H7 (cell line): ENCODE measurements at regions not wholly inside any gene's neighbourhood (a gene's known extent, or its start where the extent isn't known, plus 50 kb on each side); places are given as distances from the start of the nearest gene placed in this dataset.

Experiments
- DNase-seq: peaks from one replicate; pipeline ENCODE4 v3.0.0; 2012
- H3K27me3 ChIP-seq: 2 replicates; pipeline ENCODE4 v1.6.0; 2011; ENCODE audit warnings: mild to moderate bottlenecking, low read length; ENCODE audit not compliant: control insufficient read depth, insufficient read depth
- H3K36me3 ChIP-seq: replicated peaks from 2 replicates; pipeline ENCODE4 v1.5.1; 2011; ENCODE audit warnings: low read length; ENCODE audit not compliant: control insufficient read depth, insufficient read depth
- H3K4me3 ChIP-seq: 2 replicates; pipeline ENCODE4 v1.5.1; 2011; ENCODE audit warnings: low read depth, mild to moderate bottlenecking, control low read depth, low read length, moderate library complexity; ENCODE audit not compliant: insufficient read depth

DNA sequence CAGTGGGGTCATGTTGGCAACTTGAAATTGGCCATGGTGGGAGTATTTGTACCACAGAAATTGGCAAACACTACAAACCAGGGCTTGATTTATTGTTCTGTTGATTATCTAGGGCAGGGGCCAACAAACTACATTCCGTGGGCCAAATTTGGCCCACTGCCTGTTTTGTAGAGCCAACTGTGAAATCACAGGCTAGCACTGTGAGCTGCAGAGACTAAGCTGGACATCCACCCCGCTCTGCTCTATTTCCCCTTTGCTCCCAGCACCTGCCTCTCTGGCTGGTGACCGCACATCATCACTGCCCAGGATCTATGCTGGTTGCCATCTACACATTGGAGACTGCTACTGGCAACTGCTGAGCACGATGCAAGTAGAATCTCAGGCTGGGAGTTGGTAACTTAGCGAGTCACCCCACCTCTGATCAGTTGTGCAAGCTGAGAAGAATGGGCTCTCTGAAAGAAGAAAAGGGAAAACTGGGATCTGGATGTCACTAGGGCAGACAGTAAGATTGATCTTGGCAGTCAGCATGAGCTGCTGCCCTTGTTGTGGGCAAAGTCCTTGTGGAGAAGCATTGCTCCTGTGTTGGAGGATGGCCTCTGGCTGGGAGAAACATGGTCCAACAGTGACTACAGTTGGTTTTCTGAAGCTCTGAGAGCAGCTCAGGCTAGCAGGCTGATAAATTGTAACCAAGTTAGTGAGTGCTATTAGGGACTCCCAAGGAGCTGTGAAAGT is 144.7 kb upstream of the RAD23B start:
- no peak for DNase-seq
- H3K27me3 ChIP-seq = no peaks in the 10 kb centered on the region
- H3K4me3 ChIP-seq = no peak overlapping the region
- H3K36me3 ChIP-seq = no peaks in the 10 kb centered on the region

DNA sequence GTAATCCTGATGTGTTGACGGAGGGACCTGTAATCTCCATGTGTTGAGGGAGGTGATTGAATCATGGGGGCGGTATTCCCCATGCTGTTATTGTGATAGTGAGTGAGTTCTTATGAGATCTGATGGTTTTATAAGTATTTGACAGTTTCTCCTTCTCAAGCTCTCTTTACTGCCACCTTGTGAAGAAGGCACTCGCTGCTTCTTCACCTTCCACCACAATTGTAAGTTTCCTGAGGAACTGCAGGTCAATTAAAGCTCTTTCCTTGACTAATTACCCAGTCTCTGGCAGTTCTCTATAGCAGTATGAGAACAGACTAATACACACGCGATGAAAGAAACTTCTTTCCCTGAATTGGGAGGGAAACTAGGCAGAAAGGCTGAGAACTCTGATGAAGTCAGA is 141.1 kb upstream of the RAD23B start:
- no peaks in the 10 kb centered on the region for H3K27me3 ChIP-seq
- no peak overlapping the region for H3K4me3 ChIP-seq
- DNase-seq = no peak
- H3K36me3 ChIP-seq = no peaks in the 10 kb centered on the region

DNA sequence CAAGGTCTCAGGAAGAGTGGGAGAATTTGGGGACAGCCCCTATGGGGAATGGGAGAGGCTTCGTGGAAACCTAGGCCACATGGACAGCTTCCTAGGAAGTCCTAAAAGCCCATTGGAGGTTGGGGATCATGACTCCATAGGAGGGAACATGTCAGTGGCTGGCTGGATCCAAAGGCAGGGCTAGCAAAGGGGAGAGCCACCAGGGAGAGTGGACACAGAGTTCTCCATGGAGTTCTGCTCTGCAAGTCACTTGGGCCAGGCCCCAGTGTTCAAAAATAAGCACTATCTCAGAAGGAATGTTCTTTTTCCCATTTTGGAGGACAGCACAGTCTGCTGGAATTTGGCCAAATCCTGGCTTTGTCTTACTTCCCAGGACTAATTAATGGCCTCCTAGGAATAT is 140.6 kb upstream of the RAD23B start:
- Histone ChIP-seq H3K27me3 (no peaks in the 10 kb centered on the region), H3K4me3 (no peak overlapping the region), H3K36me3 (no peaks in the 10 kb centered on the region)
- no peak for DNase-seq

DNA sequence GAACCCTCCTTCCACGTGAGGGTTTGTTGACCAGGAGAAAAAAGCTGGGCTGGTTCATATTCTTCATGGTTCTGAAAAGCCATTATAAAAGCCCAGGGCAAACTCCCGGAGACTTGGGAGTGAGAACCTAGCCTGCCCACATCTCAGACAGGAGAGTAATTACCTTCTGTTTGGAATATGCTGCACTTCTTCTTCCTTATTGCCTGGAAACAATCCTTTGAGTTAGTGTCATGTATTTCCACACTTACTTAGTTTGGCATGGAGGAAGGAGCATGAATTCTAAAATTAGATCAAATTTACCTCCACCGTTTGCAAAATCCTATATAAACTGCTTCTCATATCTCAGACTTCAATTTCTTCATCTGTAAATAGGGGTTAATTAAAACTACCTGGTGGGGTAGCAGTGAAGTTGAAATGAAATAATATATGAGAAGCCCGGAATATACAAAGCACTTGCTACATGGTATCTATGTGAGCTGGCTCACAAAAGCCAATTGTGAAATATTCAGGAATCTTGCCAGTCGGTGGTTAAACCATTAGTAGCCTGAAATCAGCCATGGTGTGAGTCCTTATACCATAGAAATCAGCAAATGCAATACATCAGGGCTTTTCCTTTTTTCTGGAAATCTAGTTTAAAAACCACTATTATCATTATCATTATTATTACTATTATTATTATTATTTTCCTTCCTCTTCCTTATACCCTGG is 140.0 kb upstream of the RAD23B start:
- Histone ChIP-seq H3K27me3 (no peaks in the 10 kb centered on the region), H3K4me3 (no peak overlapping the region), H3K36me3 (no peaks in the 10 kb centered on the region)
- no peak for DNase-seq

DNA sequence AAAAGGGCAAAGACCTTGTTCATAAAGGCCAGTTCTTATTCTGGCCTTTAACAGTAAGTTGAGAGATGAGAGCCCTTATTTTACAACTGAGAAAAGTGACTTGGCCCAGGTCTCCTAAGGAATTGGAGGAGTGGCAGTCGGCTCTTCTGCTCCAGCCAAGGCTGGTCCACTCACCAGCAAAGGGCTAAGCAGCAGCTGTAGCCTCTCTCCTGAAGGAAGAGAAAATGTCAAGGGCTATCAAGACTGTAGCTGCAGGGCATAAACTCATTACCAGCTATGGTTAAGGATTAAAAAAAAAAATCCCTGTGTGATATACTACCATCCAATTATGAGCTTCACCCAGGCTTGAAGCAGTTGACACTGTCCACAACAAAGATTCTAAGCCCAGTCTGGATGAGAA is 138.6 kb upstream of the RAD23B start:
- Histone ChIP-seq H3K36me3 (no peaks in the 10 kb centered on the region), H3K4me3 (no peak overlapping the region), H3K27me3 (no peaks in the 10 kb centered on the region)
- DNase-seq = no peak

DNA sequence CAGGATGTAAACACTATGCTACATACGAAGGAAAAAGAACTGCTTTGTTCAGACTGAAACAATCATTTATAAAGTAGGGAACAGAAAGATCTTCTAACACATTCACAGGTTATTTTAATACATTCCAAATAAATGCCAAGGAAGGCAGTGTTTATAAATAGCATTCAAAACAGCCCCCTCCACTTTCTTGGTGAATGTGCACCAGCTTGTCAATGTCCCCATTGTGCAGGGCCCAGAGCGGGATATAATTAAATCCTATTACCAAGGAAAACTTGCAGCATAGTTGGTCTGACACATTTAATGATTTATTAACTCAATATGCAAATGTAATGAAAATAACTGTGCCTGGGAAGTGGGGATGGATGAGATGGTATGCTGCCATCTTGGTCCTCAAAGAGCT is 135.9 kb upstream of the RAD23B start:
- Histone ChIP-seq H3K4me3 (no peak overlapping the region), H3K36me3 (no peaks in the 10 kb centered on the region), H3K27me3 (no peaks in the 10 kb centered on the region)
- DNase-seq = no peak

DNA sequence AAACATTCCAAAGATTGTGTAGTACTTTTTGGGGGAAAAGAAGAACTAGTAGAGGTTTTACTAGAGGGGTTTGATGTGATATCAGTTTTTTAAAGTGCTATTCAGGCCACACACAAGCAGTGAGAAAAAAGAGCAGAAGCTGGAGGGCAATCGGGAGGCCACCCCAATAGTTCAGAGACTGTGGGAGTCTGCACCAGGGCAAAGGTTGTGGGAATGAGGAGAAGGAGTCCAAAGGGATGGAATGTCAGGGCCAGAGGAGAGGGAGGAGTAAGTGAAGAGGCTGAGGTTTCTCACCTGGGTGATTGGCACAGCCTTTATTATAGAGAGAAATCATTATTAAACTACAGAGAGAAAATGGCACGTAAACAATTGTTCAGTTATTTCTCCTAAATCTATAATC is 134.9 kb upstream of the RAD23B start:
- Histone ChIP-seq H3K4me3 (no peak overlapping the region), H3K27me3 (no peaks in the 10 kb centered on the region), H3K36me3 (no peaks in the 10 kb centered on the region)
- no peak for DNase-seq

DNA sequence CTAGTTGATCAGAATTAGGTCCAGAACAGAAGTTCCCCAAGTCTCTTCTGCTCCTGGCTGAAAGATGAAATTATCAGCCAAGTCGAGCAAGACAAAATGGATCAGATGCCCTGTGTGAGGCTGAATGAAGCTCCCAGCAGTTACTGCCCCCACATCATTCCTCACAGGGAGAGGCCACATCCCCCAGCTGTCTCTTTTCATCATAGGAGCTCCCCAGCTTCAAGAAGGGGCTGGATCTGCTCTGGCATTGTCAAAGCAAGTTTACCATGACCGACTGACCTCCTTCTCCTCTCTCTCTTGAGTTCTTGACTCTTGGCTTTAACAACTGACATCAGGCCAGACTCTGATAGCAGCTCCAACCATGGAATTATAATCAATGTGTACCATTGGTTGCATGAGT is 133.3 kb upstream of the RAD23B start:
- Histone ChIP-seq H3K36me3 (no peaks in the 10 kb centered on the region), H3K4me3 (no peak overlapping the region), H3K27me3 (no peaks in the 10 kb centered on the region)
- DNase-seq = no peak

DNA sequence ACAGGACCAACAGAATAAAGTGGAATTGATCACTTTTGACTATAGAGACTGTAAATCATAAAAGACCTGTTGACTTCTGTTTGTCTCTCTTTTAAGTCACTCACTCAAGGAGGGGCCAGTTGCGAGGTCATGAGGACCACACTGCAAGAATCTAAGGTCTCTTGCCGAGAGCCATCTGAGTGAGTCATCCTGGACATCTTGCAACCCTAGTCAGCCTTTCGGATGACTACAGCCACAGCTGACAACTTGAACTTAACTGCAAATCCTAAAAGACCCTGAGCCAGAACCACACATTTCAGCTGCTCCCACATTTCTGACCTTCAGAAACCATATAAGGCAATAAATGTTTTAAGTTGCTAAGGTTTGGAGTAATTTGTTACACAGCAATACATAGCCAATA is 129.7 kb upstream of the RAD23B start:
- H3K4me3 ChIP-seq = no peak overlapping the region
- DNase-seq = no peak
- no peaks in the 10 kb centered on the region for H3K36me3 ChIP-seq
- H3K27me3 ChIP-seq = no peaks in the 10 kb centered on the region

DNA sequence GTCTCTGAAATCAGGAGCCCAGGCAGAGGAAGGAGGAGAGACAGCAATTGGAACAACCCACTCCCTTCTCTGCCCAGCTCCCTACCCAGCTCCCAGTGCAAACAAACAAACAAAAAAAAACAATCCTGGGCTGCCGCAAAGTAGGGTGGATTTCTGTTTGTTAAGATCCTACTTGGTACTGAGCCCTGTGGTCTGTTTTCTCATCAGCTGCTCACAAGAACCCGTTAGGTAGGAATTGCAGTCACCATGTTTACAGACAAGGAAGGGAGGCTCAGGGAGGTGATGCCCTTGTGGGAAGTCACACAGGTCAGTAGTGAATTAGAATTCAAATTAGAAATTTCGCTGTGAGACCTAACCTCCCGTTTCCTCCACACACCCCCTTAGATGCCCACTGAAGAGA is 128.8 kb upstream of the RAD23B start:
- H3K4me3 ChIP-seq = no peak overlapping the region
- no peaks in the 10 kb centered on the region for H3K36me3 ChIP-seq
- no peak for DNase-seq
- no peaks in the 10 kb centered on the region for H3K27me3 ChIP-seq

DNA sequence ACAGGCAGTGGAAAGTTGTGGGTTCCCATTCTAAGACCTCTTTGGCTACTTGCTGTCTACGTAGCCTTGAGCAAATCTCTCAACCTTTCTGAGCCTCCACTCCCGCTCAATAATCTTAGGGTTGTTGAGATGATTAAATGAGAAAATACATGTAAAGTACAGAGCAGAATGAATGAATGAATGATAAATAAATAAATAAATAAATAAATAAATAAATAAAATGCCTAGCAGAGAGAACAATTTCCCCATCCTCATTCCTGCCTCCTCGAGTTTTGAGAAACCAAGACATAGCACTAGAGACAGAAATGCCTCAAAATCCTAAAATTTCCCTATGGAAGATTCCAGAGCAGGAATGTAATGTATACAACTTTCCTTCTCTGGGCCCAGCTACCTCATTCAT is 128.3 kb upstream of the RAD23B start:
- Histone ChIP-seq H3K27me3 (no peaks in the 10 kb centered on the region), H3K36me3 (no peaks in the 10 kb centered on the region), H3K4me3 (no peak overlapping the region)
- no peak for DNase-seq

DNA sequence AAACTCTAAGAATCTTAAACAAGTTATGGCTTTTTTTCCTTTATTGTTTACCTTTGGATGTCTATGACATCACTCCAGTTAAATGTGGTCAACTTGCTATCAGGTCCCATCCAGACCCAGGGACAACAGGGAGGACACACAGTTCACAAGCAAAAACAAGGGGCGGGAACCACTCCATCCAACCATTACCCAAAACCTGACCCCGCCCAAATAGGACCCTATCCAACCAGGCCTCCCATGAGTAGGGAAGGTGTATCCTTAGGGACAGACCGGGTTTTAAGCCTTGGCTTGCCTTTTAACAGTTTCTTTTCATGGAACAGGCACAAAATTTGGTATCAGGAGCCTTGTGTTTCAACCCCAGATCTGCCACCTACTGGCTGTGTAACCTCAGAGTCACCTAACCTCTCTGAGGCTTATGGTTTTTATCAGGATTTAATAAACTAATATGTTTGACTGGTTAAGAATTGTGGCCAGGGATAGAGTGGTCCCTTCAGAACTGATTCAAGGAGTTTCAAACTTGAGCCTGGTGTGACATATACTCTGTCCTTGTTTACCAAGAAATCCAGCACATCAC is 127.7 kb upstream of the RAD23B start:
- H3K27me3 ChIP-seq = no peaks in the 10 kb centered on the region
- no peak overlapping the region for H3K4me3 ChIP-seq
- DNase-seq = no peak
- no peaks in the 10 kb centered on the region for H3K36me3 ChIP-seq

DNA sequence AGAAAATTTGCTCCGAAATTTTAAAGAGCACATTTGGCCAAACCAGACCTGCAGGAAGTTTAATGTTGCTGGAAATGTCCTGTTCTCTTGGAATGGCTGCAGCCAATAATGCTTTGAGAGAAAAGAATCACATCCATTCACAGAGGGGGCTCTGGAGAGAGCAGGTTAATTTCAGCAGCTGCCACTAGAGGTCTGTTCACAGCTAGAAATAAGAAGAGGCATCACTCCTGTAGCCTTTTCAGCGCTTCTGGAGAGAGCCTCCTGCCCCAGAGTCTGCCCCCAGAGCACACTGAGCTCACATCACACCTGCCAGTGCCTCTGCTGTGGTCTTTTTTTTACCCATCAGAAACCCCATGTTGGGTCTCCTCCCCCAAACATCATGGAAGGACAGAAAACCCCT is 124.8 kb upstream of the RAD23B start:
- H3K4me3 ChIP-seq = no peak overlapping the region
- H3K36me3 ChIP-seq = no peaks in the 10 kb centered on the region
- H3K27me3 ChIP-seq = no peaks in the 10 kb centered on the region; the same call in 1 of the 2 replicates
- peak; percentile 56 for DNase-seq

DNA sequence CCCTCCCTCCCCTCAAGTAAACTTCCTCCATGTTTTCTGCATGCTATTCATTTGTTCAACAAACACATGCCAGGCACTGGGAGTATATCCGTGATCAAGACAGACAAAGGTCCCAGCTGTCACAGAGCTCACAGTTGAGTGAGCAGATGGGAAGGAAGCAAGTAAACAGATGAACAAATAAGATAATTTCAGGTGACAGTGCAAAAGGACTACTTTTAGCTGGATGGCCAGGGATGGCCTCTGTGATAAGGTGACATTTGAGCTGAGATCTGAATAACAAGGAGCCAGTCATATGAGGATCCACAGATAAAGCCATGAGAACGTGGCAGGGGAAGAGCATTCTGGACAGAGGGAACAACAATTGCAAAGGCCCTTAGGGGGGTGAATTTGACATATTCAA is 121.7 kb upstream of the RAD23B start:
- no peak for DNase-seq
- H3K4me3 ChIP-seq = no peak overlapping the region
- H3K27me3 ChIP-seq = no peaks in the 10 kb centered on the region; the same call in 1 of the 2 replicates
- no peaks in the 10 kb centered on the region for H3K36me3 ChIP-seq

DNA sequence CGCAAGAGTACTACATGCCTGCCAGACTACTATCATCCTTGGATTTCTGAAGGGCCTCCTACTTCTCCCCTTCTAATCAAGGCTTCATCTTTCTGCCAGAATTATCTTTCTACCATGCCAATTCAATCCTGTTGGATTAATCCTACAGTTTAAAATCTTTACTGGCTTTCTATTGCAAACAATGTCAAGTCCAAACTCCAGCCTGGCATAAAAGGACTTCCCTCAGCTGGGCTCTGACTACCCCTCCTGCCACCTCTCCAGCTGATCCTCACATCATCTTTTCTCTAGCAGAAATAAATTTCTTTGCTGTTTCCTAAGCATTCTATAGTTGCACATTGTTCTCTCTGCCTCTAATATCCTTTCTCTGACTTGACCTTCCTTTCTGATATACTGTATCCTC is 119.7 kb upstream of the RAD23B start:
- no peak for DNase-seq
- Histone ChIP-seq H3K27me3 (no peaks in the 10 kb centered on the region; the same call in 1 of the 2 replicates), H3K4me3 (no peak overlapping the region), H3K36me3 (no peaks in the 10 kb centered on the region)
